HG02938 (cell line): ENCODE measurements at regions not wholly inside any gene's neighbourhood (a gene's known extent, or its start where the extent isn't known, plus 50 kb on each side); places are given as distances from the start of the nearest gene placed in this dataset.

Source experiments
- ATAC-seq: cut with Tn5 transposase; IDR thresholded peaks from one replicate; pipeline ENCODE4 v1.9.1; 2021; ENCODE audit warnings: mild to moderate bottlenecking, moderate library complexity; ENCODE audit not compliant: unreplicated experiment

DNA sequence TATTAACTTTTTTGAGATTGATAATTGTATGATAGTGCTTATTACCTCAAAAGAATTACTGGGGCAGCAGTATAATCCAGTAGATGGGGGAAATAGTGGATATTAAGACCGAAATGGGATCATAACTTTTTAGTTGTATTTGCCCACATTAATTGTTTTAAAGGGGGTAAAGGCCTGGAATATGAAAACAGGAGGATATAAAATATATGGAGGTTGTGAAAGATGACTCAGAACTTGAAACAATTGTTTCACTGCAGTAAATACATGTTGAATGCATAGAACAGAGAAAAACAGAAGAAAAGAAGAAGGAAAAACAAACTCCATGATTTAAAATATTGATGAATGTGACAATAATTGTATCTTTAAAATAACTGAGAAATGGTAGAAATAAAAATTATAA lies 94.1 kb upstream of the VPREB1 start:
- ATAC-seq, result no peak

DNA sequence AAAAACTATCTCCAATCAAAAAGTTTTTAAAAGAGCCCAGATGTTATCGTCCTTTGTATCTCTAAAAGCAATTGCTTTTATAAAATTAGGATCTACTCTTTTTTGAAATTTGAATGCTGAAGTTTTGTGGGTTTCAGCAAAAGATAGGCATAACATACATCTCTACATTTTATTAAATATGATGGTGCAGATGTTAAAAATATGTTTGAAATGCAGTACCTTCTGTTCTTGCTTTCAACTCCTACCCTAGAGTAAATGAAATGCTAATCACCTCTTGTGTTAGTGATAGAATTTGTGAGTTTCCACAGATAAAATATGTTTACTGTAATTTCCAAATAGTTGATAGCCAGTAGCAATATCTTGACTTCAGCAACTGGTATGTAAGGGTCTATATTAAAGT lies 95.7 kb upstream of the VPREB1 start:
- no peak for ATAC-seq

DNA sequence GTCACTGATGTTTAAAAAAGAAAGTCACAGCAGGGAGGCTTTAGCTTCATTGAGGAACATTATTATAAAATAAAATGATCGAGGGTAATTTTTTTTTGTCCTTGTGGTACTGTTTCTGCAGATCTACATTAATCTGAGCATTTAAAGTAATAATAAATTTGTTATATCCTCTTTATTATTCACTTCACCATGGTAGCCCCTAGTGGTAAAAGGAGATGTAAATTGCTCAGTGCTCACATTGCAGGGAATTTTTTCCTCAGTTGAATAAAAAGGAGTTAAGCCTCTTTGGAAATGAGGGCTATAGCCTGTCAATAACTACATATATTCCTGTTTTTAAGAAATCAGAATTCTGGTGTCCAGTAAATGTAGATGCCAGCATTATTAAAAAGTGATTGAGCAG lies 99.7 kb upstream of the VPREB1 start:
- ATAC-seq, result no peak

DNA sequence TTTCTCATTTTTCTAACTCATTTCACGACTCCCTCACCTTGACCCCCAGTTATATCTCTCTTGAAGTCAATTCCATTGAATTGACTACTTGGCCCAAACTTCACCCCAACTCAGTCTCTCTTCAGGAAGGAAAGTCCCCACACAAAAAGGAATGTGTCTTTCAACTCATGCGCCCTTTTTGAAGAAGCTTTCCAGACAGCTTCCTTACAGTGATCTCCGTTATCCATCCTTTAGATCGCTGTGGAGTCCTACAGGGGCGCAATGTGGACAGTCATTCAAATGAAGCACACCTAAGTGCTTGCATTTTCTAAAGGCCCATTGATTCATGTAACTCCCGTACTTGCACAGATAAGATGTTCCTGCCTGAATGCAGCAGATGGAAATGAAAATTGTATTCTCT lies 101.1 kb upstream of the VPREB1 start:
- ATAC-seq, result no peak

DNA sequence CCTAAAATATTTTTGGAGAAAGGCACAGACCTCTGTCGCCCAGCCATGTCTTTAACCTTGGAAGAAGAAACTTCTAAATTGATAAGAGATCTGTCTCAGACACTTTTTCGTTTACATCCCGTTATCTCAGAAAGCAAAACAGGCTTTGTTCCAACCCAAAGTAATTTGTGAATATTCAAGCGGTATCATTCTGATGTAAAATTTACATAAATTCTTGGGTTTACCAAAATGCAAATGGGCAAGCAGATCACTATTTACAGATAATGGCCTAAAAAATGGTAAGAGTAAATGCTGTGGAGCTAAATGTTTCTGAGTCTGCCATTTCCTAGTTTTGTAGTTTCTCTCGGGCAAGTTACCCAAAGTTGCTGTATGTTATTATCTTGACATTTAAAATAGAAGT lies 101.9 kb upstream of the VPREB1 start:
- ATAC-seq, result no peak

DNA sequence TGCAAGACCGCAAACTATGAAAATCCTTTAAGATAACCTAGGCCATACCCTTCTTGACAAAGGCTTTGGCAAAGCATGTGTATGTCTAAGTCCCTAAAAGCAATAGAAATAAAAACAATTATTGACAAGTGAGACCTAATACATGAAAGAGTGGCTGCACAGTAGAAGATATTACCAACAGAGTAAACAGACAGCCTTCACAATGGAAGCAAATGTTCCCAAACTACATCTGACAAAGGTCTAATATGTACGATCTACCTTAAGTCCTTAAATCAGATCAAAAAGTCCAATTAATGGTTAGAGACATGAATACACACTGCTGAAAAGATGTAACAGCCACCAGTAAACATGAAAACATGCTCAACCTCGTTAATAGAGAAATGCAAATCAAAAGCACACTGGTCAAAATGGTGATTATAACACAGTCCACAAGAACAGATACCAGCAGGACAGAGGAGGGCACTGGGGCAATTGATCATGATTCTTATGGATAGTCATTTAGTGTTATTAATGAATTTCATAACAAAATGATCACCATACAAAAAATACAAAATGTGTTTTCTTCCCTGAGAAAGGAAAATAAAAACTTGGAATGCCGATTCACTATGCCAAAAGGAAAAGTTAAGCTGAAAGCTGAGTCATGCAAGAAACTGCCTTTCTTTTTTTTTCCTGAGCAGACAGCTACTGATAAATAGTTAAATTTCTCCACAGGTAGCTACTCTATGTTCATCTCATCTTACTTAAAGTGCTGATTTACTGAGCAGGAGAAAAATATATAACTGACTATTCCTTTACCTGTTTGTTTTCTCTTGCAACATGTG lies 102.6 kb upstream of the VPREB1 start:
- ATAC-seq, result no peak

DNA sequence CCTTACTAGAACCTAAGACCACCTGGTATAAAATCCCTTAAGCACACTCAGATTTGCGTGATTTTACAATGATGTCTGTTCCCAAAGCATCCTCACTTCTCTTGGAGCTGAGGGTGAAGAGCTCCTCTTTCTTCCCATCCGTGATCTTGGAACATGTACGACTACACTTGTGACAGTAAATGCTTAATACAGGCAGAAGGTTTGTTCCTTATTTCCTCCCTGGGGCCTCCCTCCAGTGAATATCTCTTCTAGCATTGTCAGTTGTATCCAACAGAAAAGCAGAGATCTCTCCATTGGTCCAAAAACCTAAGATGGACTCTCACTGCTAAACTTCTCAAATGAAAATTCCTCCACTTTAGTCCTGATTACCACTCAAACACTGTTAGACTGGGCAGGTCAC lies 103.6 kb upstream of the VPREB1 start:
- no peak for ATAC-seq

DNA sequence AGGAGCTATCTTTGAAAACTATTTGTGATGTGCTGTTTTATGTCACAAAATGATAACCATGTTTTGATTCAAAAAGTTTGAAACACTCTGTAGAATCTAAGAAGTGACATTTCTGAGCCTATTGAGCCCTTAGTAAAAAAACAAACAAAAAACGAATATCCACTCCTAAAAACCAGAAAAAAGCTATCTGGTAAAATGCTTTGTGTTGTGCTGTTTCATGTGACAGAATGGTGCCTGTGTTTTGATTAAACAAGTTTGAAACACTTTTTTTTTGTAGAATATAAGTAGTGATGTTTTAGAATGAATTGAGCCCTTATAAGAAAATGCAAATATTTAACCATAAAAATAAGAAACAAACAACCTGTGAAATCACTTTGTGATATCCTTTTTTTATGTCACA lies 105.2 kb upstream of the VPREB1 start:
- ATAC-seq, result no peak

DNA sequence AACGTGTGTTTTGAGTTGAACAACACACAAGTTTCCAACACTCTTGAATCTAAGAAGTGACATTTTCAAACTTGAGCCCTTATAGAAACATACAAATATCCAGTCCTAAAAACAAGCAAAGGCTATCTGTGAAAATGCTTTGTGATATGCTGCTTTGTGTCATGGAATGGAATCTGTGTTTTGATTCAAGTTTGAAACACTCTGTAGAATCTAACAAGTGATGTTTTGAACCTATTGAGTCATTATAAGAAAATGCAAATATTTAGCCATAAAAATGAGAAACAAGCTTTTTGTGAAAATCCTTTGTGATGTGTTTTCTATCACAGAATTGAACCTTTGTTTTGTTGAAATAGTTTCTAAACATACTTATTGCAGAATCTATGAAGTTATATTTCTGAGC lies 105.7 kb upstream of the VPREB1 start:
- no peak for ATAC-seq

DNA sequence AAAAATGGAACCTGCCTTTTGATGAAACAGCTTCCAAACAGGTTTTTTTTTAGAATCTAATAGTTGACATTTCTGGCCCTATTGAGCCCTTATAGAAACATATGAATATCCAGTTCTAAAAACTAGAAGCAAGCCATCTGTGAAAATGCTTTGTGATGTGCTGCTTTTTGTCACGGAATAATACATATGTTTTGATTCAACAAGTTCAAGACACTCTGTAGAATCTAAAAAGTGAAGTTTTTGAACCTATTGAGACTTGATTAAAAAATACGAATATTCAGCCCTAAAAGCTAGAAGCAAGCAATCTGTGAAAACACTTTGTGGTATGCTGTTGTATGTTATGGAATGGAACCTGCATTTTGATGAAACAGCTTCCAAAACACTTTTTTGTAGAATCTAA lies 106.7 kb upstream of the VPREB1 start:
- no peak for ATAC-seq

DNA sequence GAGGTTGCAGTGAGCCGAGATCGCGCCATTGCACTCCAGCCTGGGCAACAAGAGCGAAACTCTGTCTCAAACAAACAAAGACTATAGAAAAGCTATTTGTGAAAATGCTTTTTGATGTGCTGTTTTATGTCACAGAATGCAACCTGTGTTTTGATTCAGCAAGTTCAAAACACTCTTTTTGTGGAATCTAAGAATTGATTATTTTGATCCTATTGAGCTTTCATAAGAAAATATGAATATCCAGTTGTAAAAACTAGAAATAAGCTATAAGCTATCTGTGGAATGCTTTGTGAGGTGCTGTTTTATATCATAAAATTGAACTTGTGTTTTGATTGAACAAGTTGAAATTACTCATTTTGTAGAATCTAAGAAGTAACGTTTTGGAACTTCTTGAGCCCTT lies 110.7 kb upstream of the VPREB1 start:
- no peak for ATAC-seq

DNA sequence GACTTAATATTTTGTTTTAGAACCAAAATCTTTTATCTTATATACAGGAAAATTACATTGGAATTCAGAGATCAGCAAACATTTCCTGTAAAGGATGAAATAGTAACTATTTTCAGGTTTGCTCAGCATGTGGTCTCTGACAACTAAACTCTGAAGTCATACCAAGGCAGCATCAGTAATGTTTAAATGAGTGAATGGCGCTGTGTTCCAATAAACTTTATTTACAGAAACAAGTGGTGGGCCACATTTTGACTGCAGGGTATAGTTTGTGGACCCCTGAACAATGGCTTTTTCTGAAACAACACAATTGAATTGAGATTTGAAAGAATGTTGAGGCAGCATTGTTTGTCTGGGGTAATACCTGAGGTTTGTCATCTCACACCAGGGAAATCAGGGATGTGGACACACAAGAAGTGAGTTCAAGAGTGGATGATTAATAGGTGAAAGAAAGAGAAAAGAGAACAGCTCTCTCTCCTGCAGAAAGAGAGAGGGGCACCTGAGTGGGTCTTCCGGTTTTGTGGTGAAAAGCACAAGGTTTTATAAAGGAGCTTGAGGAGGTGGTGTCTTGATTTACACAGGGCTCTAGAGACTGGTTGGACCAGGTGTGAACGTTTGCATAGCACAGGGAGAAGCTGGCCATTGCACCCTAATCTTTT lies 113.5 kb upstream of the VPREB1 start:
- ATAC-seq, result no peak

DNA sequence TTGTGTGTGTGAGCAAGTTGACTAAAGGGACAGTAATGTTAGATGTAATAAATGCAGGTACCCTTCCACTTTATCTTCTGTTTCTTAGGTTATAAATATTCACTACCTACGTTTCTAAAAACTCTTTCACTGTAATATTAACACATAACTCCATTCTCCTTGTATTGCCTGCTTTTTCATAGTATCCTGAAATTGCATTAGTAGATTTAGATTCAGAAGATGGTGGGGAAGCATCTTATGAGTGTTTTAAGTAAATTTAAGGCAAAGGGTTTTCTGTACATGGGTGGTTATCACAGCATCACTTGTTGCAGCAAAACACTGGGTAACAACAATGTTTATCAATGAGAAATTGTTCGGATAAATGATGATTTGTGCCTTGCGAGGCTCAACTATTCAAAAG lies 115.2 kb upstream of the VPREB1 start:
- no peak for ATAC-seq

DNA sequence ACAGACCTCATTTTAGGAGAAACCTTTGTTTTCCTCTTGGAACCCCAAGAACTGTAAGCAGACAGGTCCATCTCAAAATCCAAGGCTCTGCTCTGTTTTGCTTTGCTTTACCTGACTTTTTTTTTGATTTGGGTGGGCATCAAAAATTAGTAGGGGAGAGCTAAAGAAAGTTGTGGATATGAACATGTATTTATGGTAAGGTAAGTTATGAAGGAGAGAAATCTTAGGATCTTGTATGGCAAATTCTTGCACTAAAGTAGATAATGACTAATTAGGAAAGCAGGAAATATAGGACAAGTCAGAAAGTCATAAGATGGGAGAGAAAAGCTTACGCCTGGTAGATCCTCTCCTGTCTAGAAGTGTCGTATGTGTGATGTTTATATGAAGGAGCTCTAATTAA lies 116.1 kb upstream of the VPREB1 start:
- no peak for ATAC-seq

DNA sequence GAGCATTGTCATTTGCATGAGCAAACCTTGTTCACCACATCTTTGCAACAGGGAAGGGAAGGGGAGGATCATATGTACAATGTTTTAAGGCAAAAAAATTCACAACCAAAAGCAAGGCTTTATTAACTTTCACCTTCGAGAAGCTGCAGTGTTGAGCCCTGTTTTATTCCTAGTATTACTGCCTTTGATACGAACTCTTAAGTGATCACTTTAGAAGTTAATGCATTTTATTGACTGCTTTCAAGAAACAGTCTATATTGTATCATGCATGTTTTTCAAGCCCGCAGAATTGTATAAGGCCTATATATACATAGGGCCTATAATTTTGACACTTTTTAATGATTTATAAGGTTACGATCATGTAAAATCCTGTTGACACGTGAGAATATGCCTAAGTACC lies 117.5 kb upstream of the VPREB1 start:
- no peak for ATAC-seq

DNA sequence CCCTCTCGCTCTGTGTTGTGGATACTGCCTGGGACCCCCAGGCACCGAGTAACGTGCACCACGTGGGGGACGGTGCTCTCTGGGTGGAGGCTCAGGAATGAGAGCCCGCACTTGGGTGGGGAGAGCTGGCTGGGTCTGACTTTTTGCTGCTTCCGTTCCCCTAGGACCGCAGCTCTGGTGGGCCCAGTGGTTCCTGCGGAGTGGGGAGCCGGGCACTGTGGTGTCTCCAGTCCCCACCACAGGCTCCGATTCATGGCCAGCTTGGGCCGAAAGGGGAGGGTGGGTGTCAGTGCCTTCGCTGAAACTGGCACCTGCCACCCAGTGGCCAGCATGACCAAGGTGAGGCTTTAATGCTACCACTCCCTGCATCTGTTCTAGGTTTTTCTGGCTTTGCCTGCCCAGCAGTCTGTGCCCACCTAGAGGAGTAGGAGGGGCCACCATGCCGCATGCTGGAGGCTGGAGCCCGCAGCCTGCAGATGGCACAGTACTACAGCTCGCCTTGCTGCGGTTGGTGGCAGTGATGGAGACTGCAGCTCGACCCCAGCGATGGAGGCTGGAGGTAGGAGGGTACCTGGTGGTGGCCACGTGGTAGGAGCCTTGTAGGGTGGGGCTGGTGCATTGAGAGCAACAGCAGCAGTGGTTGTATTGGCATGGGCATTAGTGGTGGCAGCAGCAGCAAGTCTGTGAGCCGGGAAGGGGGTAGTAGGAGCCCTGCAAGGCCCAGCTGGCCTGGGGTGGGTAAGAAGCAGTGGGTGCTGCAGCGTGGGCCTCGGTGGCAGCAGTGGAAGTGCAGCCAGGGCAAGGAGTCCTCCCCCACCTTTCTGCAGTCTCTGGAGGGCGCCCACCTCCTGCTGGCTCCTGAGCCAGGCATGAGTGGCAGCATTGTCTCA lies 118.8 kb upstream of the VPREB1 start:
- no peak for ATAC-seq

DNA sequence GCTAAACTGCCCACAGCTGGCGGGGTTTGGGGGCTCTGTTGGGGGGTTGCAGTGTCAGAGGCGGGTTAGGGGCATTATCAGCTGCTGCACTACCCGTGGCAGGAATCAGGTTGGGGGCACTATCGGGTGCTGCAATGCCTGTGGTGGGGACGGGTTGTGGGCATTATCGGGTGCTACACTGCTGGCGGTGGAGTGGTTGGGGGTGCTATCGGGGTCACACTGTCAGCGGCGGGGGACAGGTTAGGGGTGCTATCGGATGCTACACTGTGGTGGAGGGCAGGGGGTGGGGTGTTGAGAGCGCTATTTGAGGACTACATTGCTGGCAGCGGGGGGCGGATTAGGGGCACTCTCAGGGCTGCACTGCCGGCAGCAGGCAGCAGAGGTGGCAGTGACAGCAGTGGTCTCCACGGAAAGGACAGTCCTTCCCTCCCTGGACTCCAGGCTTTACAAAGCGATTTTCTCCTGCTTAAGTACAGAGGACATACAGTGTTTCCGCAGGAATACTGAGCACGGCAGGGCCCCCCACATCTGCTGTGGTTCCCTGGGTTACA lies 119.5 kb upstream of the VPREB1 start:
- ATAC-seq, result no peak

DNA sequence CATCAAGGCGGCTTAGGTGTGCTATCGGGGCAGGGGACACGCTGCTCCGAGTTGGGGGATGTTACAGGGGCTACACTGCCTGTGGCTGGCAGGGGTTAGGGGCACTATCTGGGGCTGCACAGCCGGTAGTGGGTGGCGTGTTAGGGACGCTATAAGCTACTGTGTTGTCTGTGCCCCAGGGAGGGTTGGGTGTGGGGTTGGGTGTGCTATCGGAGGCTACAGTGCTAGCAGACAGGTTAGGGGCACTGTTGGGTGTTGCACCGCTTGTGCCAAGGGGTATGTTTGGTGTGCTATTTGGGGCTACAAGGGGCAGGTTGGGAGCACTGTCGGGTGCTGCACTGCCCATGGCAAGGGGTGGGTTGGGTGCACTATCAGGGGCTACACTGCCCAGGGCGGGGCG lies 120.2 kb upstream of the VPREB1 start:
- ATAC-seq, result no peak

DNA sequence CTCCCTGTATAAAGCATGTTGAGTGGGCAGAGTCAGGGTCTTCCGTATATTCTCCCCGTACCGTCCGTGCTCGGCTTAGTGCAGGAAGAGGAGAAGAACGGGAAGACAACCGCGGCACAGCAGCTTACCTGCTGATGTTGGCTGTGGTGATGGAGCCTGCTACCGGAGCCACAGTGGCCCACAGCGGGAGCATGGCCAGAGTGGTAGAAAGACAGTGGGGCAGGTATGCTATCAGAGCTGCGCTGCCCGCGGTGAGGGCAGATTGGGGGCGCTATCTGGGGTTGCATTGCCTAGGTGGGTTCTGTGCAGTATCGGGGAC lies 120.7 kb upstream of the VPREB1 start:
- ATAC-seq, result no peak

DNA sequence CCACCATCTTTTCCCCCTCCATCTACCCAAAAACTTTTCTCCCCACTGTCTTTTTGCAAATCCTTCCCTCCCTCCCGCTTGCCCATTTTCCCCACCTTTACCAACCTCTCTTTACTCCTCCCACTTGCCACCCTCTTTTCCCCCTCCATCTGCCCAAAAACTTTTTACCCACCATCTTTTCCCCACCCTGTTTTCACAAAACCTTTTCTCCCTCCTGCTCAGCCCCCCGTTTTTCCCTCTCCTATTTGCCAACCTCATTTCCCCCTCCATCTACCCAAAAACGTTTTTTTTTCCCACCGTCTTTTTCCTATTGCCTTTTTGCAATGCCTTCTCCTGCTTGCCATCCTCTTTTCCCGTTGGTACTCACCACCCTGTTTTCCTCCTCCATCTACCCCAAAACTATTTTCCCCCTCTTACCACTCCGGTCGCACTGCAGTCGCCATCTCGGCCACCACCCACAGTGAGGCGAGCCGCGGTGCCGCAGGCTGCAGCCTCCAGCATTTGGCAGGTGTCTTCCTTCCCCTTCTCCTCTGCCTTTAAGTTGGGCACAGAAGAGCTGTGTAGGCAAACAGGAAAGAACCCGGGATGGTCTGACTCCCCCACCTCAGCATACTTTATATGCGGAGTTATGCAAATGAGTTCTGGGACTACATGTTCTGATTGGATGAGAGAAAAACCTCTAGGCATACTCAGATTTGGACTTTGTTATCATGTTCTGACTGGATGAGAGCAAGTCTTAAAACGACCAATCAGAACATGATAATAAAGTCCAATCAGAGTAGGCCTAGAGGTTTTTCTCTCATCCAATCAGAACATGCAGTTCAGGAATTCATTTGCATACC lies 121.2 kb upstream of the VPREB1 start:
- ATAC-seq, result no peak
